A549 (cell line): ENCODE measurements at regions not wholly inside any gene's neighbourhood (a gene's known extent, or its start where the extent isn't known, plus 50 kb on each side); places are given as distances from the start of the nearest gene placed in this dataset.

Experiments used
- ATAC-seq, 2 experiments: fragments of 200-7000 bp in 1 of 2; fragments of >200 bp in 1 of 2; cut with Nextera tagmentation in 1 of 2; cut with Tn5 transposase in 1 of 2; 3 replicates each; pipeline versions ENCODE4 v1.8.0 to v1.9.1; 2018 to 2020; ENCODE audit warnings: mild to moderate bottlenecking in 1 of 2, moderate library complexity in 1 of 2
- CTCF ChIA-PET: fragments of 300-600 bp; sonication (Branson Sonifier 250); formaldehyde crosslinking; extraction: SDS; loops from one replicate; lab custom pipeline; 2021; ENCODE audit warnings: antibody characterized with exemption, inconsistent platforms; lab: Yijun Ruan, JAX
- POLR2A ChIA-PET: fragments of 350-600 bp; formaldehyde crosslinking; extraction: SDS; loops from one replicate; lab custom pipeline; 2021; ENCODE audit warnings: antibody characterized with exemption, inconsistent platforms; lab: Yijun Ruan, JAX
- DNase-seq, 2 experiments: peaks; one replicate each; pipeline versions ENCODE4 v3.0.0 to v3.0.0-alpha.2; 2011 to 2016; ENCODE audit warnings: low read depth in 1 of 2, low spot score in 1 of 2
- FAIRE-seq: peaks from 2 replicates; lab custom pipeline; 2011; peaks lifted over from hg19 to GRCh38; lab: Jason Lieb, UNC
- H3K27ac ChIP-seq, 2 experiments: fragments of >200 bp; sonication (Bioruptor Twin); formaldehyde crosslinking; 3 replicates each; pipeline ENCODE4 v1.5.1; 2016 to 2017
- H3K4me1 ChIP-seq: fragments of >200 bp; sonication (Bioruptor Twin); formaldehyde crosslinking; 3 replicates; pipeline ENCODE4 v1.6.1; 2016
- H3K4me2 ChIP-seq: fragments of >200 bp; sonication (Bioruptor Twin); formaldehyde crosslinking; 3 replicates; pipeline ENCODE4 v1.6.1; 2016
- H3K4me3 ChIP-seq: fragments of >200 bp; sonication (Bioruptor Twin); formaldehyde crosslinking; 3 replicates; pipeline ENCODE4 v1.5.1; 2016
- H3K9me3 ChIP-seq: fragments of >200 bp; sonication (Bioruptor Twin); formaldehyde crosslinking; 3 replicates; pipeline ENCODE4 v1.6.1; 2016
- CBX2 ChIP-seq: fragments of 200-600 bp; sonication (generic); IDR thresholded peaks from 2 replicates; pipeline ENCODE4 v1.6.1; 2016; ENCODE audit warnings: low read depth, mild to moderate bottlenecking, borderline replicate concordance
- CEBPB ChIP-seq, 2 experiments: fragments of >200 bp in 1 of 2; sonication (Bioruptor Twin) in 1 of 2; formaldehyde crosslinking in 1 of 2; IDR thresholded peaks; 2 replicates each; pipeline ENCODE4 v1.6.1; 2012 to 2016
- EHMT2 ChIP-seq: fragments of 200-600 bp; sonication (generic); IDR thresholded peaks from 2 replicates; pipeline ENCODE4 v1.6.1; 2016; ENCODE audit warnings: antibody characterized with exemption, low read depth, mild to moderate bottlenecking, moderate library complexity
- ESRRA ChIP-seq: fragments of 150-350 bp; IDR thresholded peaks from 2 replicates; pipeline ENCODE4 v1.6.1; 2014; ENCODE audit warnings: mild to moderate bottlenecking, low read length, borderline replicate concordance
- FOXS1 ChIP-seq: fragments of 250-450 bp; sonication (Bioruptor Pico); IDR thresholded peaks from 2 replicates; pipeline ENCODE4 v1.5.0; 2020; ENCODE audit warnings: mild to moderate bottlenecking, moderate library complexity
- GATA3 ChIP-seq: IDR thresholded peaks from 2 replicates; pipeline ENCODE4 v1.6.1; 2012; ENCODE audit warnings: borderline replicate concordance
- HEYL ChIP-seq: fragments of 250-450 bp; sonication (Bioruptor Pico); IDR thresholded peaks from 2 replicates; pipeline ENCODE4 v1.8.0; 2021; ENCODE audit warnings: mild to moderate bottlenecking, moderate library complexity
- HOXA7 ChIP-seq: fragments of 250-450 bp; sonication (Bioruptor Pico); IDR thresholded peaks from 2 replicates; pipeline ENCODE4 v1.5.0; 2020; ENCODE audit warnings: mild to moderate bottlenecking, moderate library complexity
- HOXB13 ChIP-seq: fragments of 250-450 bp; sonication (Bioruptor Pico); IDR thresholded peaks from 2 replicates; pipeline ENCODE4 v1.5.0; 2020; ENCODE audit warnings: low read depth, mild to moderate bottlenecking, moderate library complexity
- KDM1A ChIP-seq: fragments of 200-600 bp; sonication (generic); IDR thresholded peaks from 2 replicates; pipeline ENCODE4 v1.6.1; 2016; ENCODE audit warnings: low read depth, mild to moderate bottlenecking
- KDM5A ChIP-seq: fragments of 200-600 bp; sonication (generic); IDR thresholded peaks from 2 replicates; pipeline ENCODE4 v1.6.1; 2016; ENCODE audit warnings: antibody characterized with exemption, mild to moderate bottlenecking
- MAFK ChIP-seq: fragments of 450-650 bp; IDR thresholded peaks from 2 replicates; pipeline ENCODE4 v1.6.1; 2014; ENCODE audit not compliant: partially characterized antibody
- MAZ ChIP-seq: fragments of 150-350 bp; IDR thresholded peaks from 2 replicates; pipeline ENCODE4 v1.6.1; 2014; ENCODE audit warnings: antibody characterized with exemption, low read depth, low read length, borderline replicate concordance
- MYC ChIP-seq: IDR thresholded peaks from 2 replicates; pipeline ENCODE4 v1.6.1; 2012; ENCODE audit warnings: mild to moderate bottlenecking, inconsistent platforms, low read length, improper control_type of control experiment, borderline replicate concordance
- NPAS2 ChIP-seq: fragments of 250-450 bp; sonication (Bioruptor Pico); IDR thresholded peaks from 2 replicates; pipeline ENCODE4 v1.8.0; 2022; ENCODE audit warnings: mild to moderate bottlenecking, moderate library complexity, borderline replicate concordance
- PHF8 ChIP-seq: fragments of 200-600 bp; sonication (generic); IDR thresholded peaks from 2 replicates; pipeline ENCODE4 v1.6.1; 2016; ENCODE audit warnings: low read depth, mild to moderate bottlenecking, antibody characterized with exemption, moderate library complexity, borderline replicate concordance
- POLR2AphosphoS2 ChIP-seq: conservative IDR thresholded peaks from 2 replicates; pipeline ENCODE4 v1.6.1; 2012; ENCODE audit warnings: low read length, improper control_type of control experiment, inconsistent platforms
- RFX5 ChIP-seq: fragments of 450-650 bp; IDR thresholded peaks from 2 replicates; pipeline ENCODE4 v1.7.1; 2014; ENCODE audit warnings: antibody characterized with exemption, mild to moderate bottlenecking, moderate library complexity
- SMC3 ChIP-seq: fragments of >200 bp; sonication (Bioruptor Twin); formaldehyde crosslinking; IDR thresholded peaks from 3 replicates; pipeline ENCODE4 v1.6.1; 2018; ENCODE audit warnings: inconsistent platforms
- TP53 ChIP-seq: fragments of 250-450 bp; sonication (Bioruptor Pico); IDR thresholded peaks from 2 replicates; pipeline ENCODE4 v1.5.0; 2021; ENCODE audit warnings: mild to moderate bottlenecking, moderate library complexity
- ZC3H11A ChIP-seq: fragments of 450-650 bp; IDR thresholded peaks from 2 replicates; pipeline ENCODE4 v1.6.1; 2014; ENCODE audit warnings: antibody characterized with exemption, mild to moderate bottlenecking
- ZSCAN20 ChIP-seq: fragments of 250-450 bp; sonication (Bioruptor Pico); IDR thresholded peaks from 2 replicates; pipeline ENCODE4 v1.8.0; 2022; ENCODE audit warnings: mild to moderate bottlenecking, moderate library complexity
- WGBS: methylation state at CpG from one replicate; pipeline ENCODE4 v1.1.6; 2017; ENCODE audit errors: missing lambda C conversion rate; 5-methylcytosine and 5-hydroxymethylcytosine counted together
- TF ChIP-seq, protein P1 (sequence below): fragments of 450-650 bp; IDR thresholded peaks from 2 replicates; pipeline ENCODE4 v1.6.1; 2014; ENCODE audit warnings: antibody characterized with exemption
- TF ChIP-seq, protein P2 (sequence below): fragments of >200 bp; sonication (Bioruptor Twin); formaldehyde crosslinking; IDR thresholded peaks from 3 replicates; pipeline ENCODE4 v1.6.1; 2016
- TF ChIP-seq, protein P3 (sequence below): IDR thresholded peaks from 2 replicates; pipeline ENCODE4 v1.6.1; 2012
- TF ChIP-seq, protein P4 (sequence below): fragments of 150-350 bp; IDR thresholded peaks from 2 replicates; pipeline ENCODE4 v1.6.1; 2014; ENCODE audit warnings: low read depth, mild to moderate bottlenecking, low read length

DNA sequence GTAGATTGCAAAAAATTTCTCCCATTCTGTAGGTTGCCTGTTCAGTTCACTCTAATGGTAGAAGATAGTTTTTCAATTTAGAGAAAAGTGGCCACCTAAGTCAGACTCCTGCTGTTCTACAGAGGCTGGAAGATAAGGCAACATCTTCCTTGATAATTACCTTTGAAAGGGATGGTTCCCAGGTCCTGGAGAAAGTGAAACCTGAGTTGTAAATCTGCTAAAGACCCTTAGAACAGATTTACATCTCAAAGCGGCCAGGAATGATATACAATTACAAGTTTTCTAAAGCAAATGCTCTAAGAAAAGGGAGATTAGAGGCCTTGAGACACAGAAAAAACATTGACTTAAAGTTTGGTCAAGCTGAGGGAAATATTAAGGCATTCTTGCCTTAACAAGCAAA lies 1350.2 kb upstream of the FAM98A start:
- Histone ChIP-seq H3K4me2 (no peak overlapping the region), H3K4me3 (no peak overlapping the region)
- DNase-seq, result no peak
- TF ChIP-seq EHMT2, result no peak
- TF ChIP-seq TP53 (CRISPR knock-in tag), result no peak
- no peak for TF ChIP-seq SMC3
- TF ChIP-seq RFX5, result no peak
- no peak for TF ChIP-seq KDM5A
- no peak for TF ChIP-seq NPAS2 (CRISPR knock-in tag)
- no peak for TF ChIP-seq MAZ
- TF ChIP-seq, protein P1, sequence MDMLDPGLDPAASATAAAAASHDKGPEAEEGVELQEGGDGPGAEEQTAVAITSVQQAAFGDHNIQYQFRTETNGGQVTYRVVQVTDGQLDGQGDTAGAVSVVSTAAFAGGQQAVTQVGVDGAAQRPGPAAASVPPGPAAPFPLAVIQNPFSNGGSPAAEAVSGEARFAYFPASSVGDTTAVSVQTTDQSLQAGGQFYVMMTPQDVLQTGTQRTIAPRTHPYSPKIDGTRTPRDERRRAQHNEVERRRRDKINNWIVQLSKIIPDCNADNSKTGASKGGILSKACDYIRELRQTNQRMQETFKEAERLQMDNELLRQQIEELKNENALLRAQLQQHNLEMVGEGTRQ, result no peak
- no peak for TF ChIP-seq ESRRA
- TF ChIP-seq HOXA7 (CRISPR knock-in tag), result no peak
- TF ChIP-seq, protein P2, sequence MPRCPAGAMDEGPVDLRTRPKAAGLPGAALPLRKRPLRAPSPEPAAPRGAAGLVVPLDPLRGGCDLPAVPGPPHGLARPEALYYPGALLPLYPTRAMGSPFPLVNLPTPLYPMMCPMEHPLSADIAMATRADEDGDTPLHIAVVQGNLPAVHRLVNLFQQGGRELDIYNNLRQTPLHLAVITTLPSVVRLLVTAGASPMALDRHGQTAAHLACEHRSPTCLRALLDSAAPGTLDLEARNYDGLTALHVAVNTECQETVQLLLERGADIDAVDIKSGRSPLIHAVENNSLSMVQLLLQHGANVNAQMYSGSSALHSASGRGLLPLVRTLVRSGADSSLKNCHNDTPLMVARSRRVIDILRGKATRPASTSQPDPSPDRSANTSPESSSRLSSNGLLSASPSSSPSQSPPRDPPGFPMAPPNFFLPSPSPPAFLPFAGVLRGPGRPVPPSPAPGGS, result no peak
- TF ChIP-seq CBX2, result no peak
- TF ChIP-seq, all 56 proteins: peak for 0
- H3K9me3 ChIP-seq, result no peaks in the 10 kb centered on the region
- CTCF ChIA-PET, result no interaction called here
- H3K27ac ChIP-seq, result no peak overlapping the region
- no peak for FAIRE-seq
- POLR2A ChIA-PET, result no interaction called here
- no peak for ATAC-seq
- 0% methylated on average over 1 of the region's 1 CpG for WGBS
- H3K4me1 ChIP-seq, result no peaks in the 10 kb centered on the region

DNA sequence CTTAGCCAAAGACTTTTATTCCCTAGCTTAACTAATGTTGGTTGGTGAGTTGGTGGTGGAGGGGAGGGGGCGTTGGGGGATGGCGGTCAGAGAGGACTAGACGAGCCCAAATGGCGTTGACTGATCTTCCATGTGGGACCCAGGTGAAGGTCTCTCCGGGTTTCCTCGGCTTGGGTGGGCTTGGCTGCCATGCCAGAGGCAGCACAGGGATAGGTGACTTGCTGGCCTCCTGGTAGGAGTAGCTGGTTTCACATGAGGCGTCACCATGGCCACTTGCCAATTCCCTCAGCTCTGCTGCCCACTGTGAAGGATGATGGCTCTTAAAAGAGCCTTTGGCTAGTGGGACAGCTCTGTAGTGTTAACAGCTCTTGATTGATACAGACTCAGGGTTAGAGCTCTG lies 1337.0 kb upstream of the FAM98A start:
- H3K4me2 ChIP-seq, result no peak overlapping the region
- ChIA-PET POLR2A (no interaction called here), CTCF (no interaction called here)
- H3K4me3 ChIP-seq, result no peak overlapping the region
- DNase-seq (no peak), ATAC-seq (no peak), FAIRE-seq (no peak)
- H3K27ac ChIP-seq, result no peak overlapping the region
- 14% methylated on average over 7 of the region's 7 CpGs for whole genome bisulfite sequencing
- no peaks in the 10 kb centered on the region for H3K4me1 ChIP-seq
- H3K9me3 ChIP-seq, result no peaks in the 10 kb centered on the region; the same call in 1 of the 3 replicates
- no peak for TF ChIP-seq FOXS1 (CRISPR knock-in tag)
- TF ChIP-seq, protein P2, result no peak
- TF ChIP-seq, protein P3, sequence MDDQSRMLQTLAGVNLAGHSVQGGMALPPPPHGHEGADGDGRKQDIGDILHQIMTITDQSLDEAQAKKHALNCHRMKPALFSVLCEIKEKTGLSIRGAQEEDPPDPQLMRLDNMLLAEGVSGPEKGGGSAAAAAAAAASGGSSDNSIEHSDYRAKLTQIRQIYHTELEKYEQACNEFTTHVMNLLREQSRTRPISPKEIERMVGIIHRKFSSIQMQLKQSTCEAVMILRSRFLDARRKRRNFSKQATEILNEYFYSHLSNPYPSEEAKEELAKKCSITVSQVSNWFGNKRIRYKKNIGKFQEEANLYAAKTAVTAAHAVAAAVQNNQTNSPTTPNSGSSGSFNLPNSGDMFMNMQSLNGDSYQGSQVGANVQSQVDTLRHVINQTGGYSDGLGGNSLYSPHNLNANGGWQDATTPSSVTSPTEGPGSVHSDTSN, result no peak
- TF ChIP-seq POLR2AphosphoS2, result no peak
- no peak for TF ChIP-seq MAFK
- no peak for TF ChIP-seq KDM1A
- no peak for TF ChIP-seq CBX2
- no peak for TF ChIP-seq HEYL (CRISPR knock-in tag)
- TF ChIP-seq PHF8, result no peak
- no peak for TF ChIP-seq CEBPB (IDR thresholded peaks at IDR 0.05)
- no peak for TF ChIP-seq HOXB13 (CRISPR knock-in tag)
- TF ChIP-seq EHMT2, result no peak
- TF ChIP-seq, protein P4, sequence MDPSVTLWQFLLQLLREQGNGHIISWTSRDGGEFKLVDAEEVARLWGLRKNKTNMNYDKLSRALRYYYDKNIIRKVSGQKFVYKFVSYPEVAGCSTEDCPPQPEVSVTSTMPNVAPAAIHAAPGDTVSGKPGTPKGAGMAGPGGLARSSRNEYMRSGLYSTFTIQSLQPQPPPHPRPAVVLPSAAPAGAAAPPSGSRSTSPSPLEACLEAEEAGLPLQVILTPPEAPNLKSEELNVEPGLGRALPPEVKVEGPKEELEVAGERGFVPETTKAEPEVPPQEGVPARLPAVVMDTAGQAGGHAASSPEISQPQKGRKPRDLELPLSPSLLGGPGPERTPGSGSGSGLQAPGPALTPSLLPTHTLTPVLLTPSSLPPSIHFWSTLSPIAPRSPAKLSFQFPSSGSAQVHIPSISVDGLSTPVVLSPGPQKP, result no peak
- no peak for TF ChIP-seq GATA3
- no peak for TF ChIP-seq ZSCAN20 (CRISPR knock-in tag)
- TF ChIP-seq MAZ, result no peak
- TF ChIP-seq ZC3H11A, result no peak
- TF ChIP-seq MYC, result no peak
